HG02571 (cell line): ENCODE measurements at regions not wholly inside any gene's neighbourhood (a gene's known extent, or its start where the extent isn't known, plus 50 kb on each side); places are given as distances from the start of the nearest gene placed in this dataset.
"Not testable (repeated sequence)": the region's sequence is repeated elsewhere in the genome, so short reads cannot be mapped to it uniquely, and the experiment has no call there.

ENCODE experiments used
- ATAC-seq: cut with Tn5 transposase; IDR thresholded peaks from one replicate; pipeline ENCODE4 v1.9.1; 2021; ENCODE audit warnings: mild to moderate bottlenecking, moderate library complexity; ENCODE audit not compliant: unreplicated experiment

- no peak for ATAC-seq
These were observed 208.1 kb upstream of the NPVF start for GRCh38 chr7:25436413-25436812.

- ATAC-seq, result no peak
These were observed 209.0 kb upstream of the NPVF start for GRCh38 chr7:25437308-25437707.

- ATAC-seq, result no peak
These were observed 216.7 kb upstream of the NPVF start for GRCh38 chr7:25444991-25445390.

- no peak for ATAC-seq
These were observed 220.0 kb upstream of the NPVF start for GRCh38 chr7:25448301-25448700.

- ATAC-seq, result no peak
These were observed 225.7 kb upstream of the NPVF start for GRCh38 chr7:25454020-25454419.

- no peak for ATAC-seq
These were observed 226.3 kb upstream of the NPVF start for GRCh38 chr7:25454562-25455041.

- no peak for ATAC-seq
These were observed 227.5 kb upstream of the NPVF start for GRCh38 chr7:25455683-25456251.

- no peak for ATAC-seq
These were observed 228.3 kb upstream of the NPVF start for GRCh38 chr7:25456467-25457171.

- no peak for ATAC-seq
These were observed 230.8 kb upstream of the NPVF start for GRCh38 chr7:25459057-25459456.

- ATAC-seq, result no peak
These were observed 232.1 kb upstream of the NPVF start for GRCh38 chr7:25460433-25460832.

- no peak for ATAC-seq
These were observed 241.4 kb upstream of the NPVF start for GRCh38 chr7:25469669-25470068.

GRCh38 chr7:25476863-25477499 lies 248.7 kb upstream of the NPVF start:
- ATAC-seq, result no peak

GRCh38 chr7:25478221-25478620 lies 249.9 kb upstream of the NPVF start:
- ATAC-seq, result not testable (repeated sequence)

GRCh38 chr7:25478925-25479324 lies 250.6 kb upstream of the NPVF start:
- ATAC-seq, result no peak

GRCh38 chr7:25481891-25482290 lies 253.6 kb upstream of the NPVF start:
- ATAC-seq, result no peak

GRCh38 chr7:25482631-25483030 lies 254.3 kb upstream of the NPVF start:
- no peak for ATAC-seq

- ATAC-seq, result no peak
These were observed 256.7 kb upstream of the NPVF start for GRCh38 chr7:25485026-25485425.

GRCh38 chr7:25486656-25487055 lies 258.4 kb upstream of the NPVF start:
- no peak for ATAC-seq

GRCh38 chr7:25493805-25494366 lies 265.6 kb upstream of the NPVF start:
- ATAC-seq, result no peak

- no peak for ATAC-seq
These were observed 266.6 kb upstream of the NPVF start for GRCh38 chr7:25494896-25495295.

GRCh38 chr7:25495342-25496250 lies 267.3 kb upstream of the NPVF start:
- no peak for ATAC-seq
